NT2/D1 (cell line): ENCODE measurements at regions not wholly inside any gene's neighbourhood (a gene's known extent, or its start where the extent isn't known, plus 50 kb on each side); places are given as distances from the start of the nearest gene placed in this dataset.

Source experiments
- SUZ12 ChIP-seq: IDR thresholded peaks from 2 replicates; pipeline ENCODE4 v1.6.1; 2011; ENCODE audit not compliant: insufficient read length, insufficient read depth; ENCODE audit errors: extremely low read depth
- YY1 ChIP-seq: IDR thresholded peaks from 2 replicates; pipeline ENCODE4 v1.6.1; 2011; ENCODE audit not compliant: insufficient read length, insufficient read depth
- ZNF274 ChIP-seq: IDR thresholded peaks from 2 replicates; pipeline ENCODE4 v1.6.1; 2011; ENCODE audit warnings: mild to moderate bottlenecking, low read depth, low read length

- no peak for TF ChIP-seq SUZ12
- TF ChIP-seq ZNF274 = no peak
- no peak for TF ChIP-seq YY1
Observed at GRCh38 chr17:79152110-79152509, 77.5 kb downstream of the ENGASE start.
